GM21423 (cell line): ENCODE measurements at regions not wholly inside any gene's neighbourhood (a gene's known extent, or its start where the extent isn't known, plus 50 kb on each side); places are given as distances from the start of the nearest gene placed in this dataset.

ENCODE experiments used
- ATAC-seq: cut with Tn5 transposase; IDR thresholded peaks from one replicate; pipeline ENCODE4 v1.9.1; 2021; ENCODE audit warnings: mild to moderate bottlenecking, moderate library complexity; ENCODE audit not compliant: unreplicated experiment

GRCh38 chr9:107632216-107632615 is 142.6 kb upstream of the KLF4 start:
- no peak for ATAC-seq

- ATAC-seq: no peak
These were observed 142.2 kb upstream of the KLF4 start for GRCh38 chr9:107631788-107632187.

GRCh38 chr9:107630156-107630555 is 140.6 kb upstream of the KLF4 start:
- no peak for ATAC-seq

- ATAC-seq: no peak
These were observed 138.9 kb upstream of the KLF4 start for GRCh38 chr9:107628444-107628843.

- ATAC-seq: no peak
These were observed 138.2 kb upstream of the KLF4 start for GRCh38 chr9:107627781-107628180.

GRCh38 chr9:107626118-107626517 is 136.5 kb upstream of the KLF4 start:
- no peak for ATAC-seq

- no peak for ATAC-seq
These were observed 135.9 kb upstream of the KLF4 start for GRCh38 chr9:107625383-107625984.

- no peak for ATAC-seq
These were observed 134.8 kb upstream of the KLF4 start for GRCh38 chr9:107624234-107624948.

- ATAC-seq: no peak
These were observed 131.9 kb upstream of the KLF4 start for GRCh38 chr9:107621436-107621835.

GRCh38 chr9:107620801-107621200 is 131.2 kb upstream of the KLF4 start:
- ATAC-seq: no peak

GRCh38 chr9:107620236-107620635 is 130.7 kb upstream of the KLF4 start:
- no peak for ATAC-seq

GRCh38 chr9:107615321-107615720 is 125.8 kb upstream of the KLF4 start:
- no peak for ATAC-seq

GRCh38 chr9:107614765-107615164 is 125.2 kb upstream of the KLF4 start:
- no peak for ATAC-seq

GRCh38 chr9:107613321-107613720 is 123.8 kb upstream of the KLF4 start:
- ATAC-seq: no peak

GRCh38 chr9:107612136-107612535 is 122.6 kb upstream of the KLF4 start:
- no peak for ATAC-seq

GRCh38 chr9:107609547-107609946 is 120.0 kb upstream of the KLF4 start:
- ATAC-seq: no peak

GRCh38 chr9:107606149-107606790 is 116.7 kb upstream of the KLF4 start:
- no peak for ATAC-seq

- ATAC-seq: no peak
These were observed 115.5 kb upstream of the KLF4 start for GRCh38 chr9:107605041-107605440.

- no peak for ATAC-seq
These were observed 113.7 kb upstream of the KLF4 start for GRCh38 chr9:107603281-107603680.

- ATAC-seq: no peak
These were observed 110.5 kb upstream of the KLF4 start for GRCh38 chr9:107600060-107600573.

GRCh38 chr9:107597743-107598217 is 108.2 kb upstream of the KLF4 start:
- ATAC-seq: no peak
